ENCODE measurements at regions not wholly inside any gene's neighbourhood (a gene's known extent, or its start where the extent isn't known, plus 50 kb on each side); places are given as distances from the start of the nearest gene placed in this dataset.
A peak's percentile ranks its signal among the peaks of the same experiment; 100 is the strongest.
"Not testable (repeated sequence)": the region's sequence is repeated elsewhere in the genome, so short reads cannot be mapped to it uniquely, and the experiment has no call there.

DNA sequence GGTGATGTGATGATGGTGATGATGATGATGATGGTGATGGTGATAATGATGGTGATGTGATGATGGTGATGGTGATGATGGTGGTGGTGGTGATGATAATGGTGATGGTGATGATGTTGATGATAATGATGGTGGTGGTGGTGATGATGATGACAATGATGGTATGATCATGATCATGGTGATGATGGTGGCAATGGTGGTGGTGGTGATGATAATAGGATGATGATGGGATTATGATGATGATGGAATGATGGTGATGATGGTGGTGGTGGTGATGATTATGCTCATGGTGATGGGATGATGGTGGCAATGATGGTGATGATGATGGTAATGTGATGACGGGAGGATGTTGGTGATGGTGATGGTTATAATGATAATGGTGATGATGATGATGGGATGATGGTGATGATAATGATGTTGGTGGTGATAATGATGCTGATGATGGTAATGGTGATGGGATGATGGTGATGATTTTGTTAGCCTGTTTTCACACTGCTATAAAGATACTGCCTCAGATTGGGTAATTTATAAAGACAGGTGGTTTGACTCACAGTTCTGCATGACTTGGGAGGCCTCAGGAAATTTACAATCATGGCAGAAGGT lies 314.8 kb upstream of the SFSWAP start:
- DNase-seq (ENCODE audit: extremely low spot score): no peak
- ChIA-PET CTCF (no interaction called here), POLR2A (no interaction called here)
- TF ChIP-seq PKNOX1 (IDR thresholded peaks at IDR 0.05) (no peak), ZNF384 (IDR thresholded peaks at IDR 0.05) (no peak), NFRKB (IDR thresholded peaks at IDR 0.05) (no peak), ARNT (IDR thresholded peaks at IDR 0.05) (no peak), FOXM1 (IDR thresholded peaks at IDR 0.05; ENCODE audit: borderline replicate concordance) (no peak), HDGF (IDR thresholded peaks at IDR 0.05; ENCODE audit: borderline replicate concordance) (no peak), SUZ12 (IDR thresholded peaks at IDR 0.05) (no peak), BHLHE40 (IDR thresholded peaks at IDR 0.05; ENCODE audit: borderline replicate concordance) (no peak)

- no peak for TF ChIP-seq SP1 (IDR thresholded peaks at IDR 0.05)
- TF ChIP-seq LEF1 (IDR thresholded peaks at IDR 0.05; ENCODE audit: borderline replicate concordance): no peak
- TF ChIP-seq NFRKB (IDR thresholded peaks at IDR 0.05): no peak
- TF ChIP-seq FOXM1 (IDR thresholded peaks at IDR 0.05; ENCODE audit: borderline replicate concordance): no peak
- no peak for TF ChIP-seq L3MBTL2 (conservative IDR thresholded peaks at IDR 0.05)
- TF ChIP-seq ZNF384 (IDR thresholded peaks at IDR 0.05): no peak
- no peak for TF ChIP-seq ELF4 (IDR thresholded peaks at IDR 0.05)
- no peak for TF ChIP-seq HDGF (IDR thresholded peaks at IDR 0.05; ENCODE audit: borderline replicate concordance)
- no peak for TF ChIP-seq TARDBP (IDR thresholded peaks at IDR 0.05)
- no peak for TF ChIP-seq CTBP1 (IDR thresholded peaks at IDR 0.05; ENCODE audit: borderline replicate concordance)
- no peak for TF ChIP-seq FOXK2 (IDR thresholded peaks at IDR 0.05)
- no peak for TF ChIP-seq FOXA1 (IDR thresholded peaks at IDR 0.05)
- POLR2A ChIA-PET: no interaction called here
- CTCF ChIA-PET: no interaction called here
- DNase-seq (ENCODE audit: extremely low spot score): no peak
Measured at GRCh38 chr12:131397493-131398181, 313.3 kb upstream of the SFSWAP start.

DNA sequence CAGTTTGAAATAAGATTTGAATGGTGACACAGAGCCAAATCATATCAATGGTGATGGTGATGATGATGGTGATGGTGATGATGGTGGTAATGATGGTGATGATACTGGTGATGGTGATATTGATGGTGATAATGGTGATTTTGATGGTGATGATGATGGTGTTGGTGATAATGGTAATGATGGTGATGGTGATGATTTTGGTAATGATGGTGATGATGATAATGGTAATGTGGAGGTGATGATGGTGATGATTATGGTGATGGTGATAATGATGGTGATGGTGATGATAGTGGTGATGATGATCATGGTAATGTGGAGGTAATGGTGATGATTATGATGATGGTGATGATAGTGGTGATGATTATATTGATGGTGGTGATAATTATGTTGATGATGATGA lies 311.9 kb upstream of the SFSWAP start:
- POLR2A ChIA-PET: no interaction called here
- CTCF ChIA-PET: no interaction called here
- TF ChIP-seq FOXK2 (IDR thresholded peaks at IDR 0.05): no peak
- no peak for TF ChIP-seq SUZ12 (IDR thresholded peaks at IDR 0.05)
- 0 out of 2 replicates have a peak, but pooled peaks have one; percentile 32 for TF ChIP-seq CTBP1 (IDR thresholded peaks at IDR 0.05; ENCODE audit: borderline replicate concordance)
- no peak for TF ChIP-seq PKNOX1 (IDR thresholded peaks at IDR 0.05)
- DNase-seq (ENCODE audit: extremely low spot score): no peak

DNA sequence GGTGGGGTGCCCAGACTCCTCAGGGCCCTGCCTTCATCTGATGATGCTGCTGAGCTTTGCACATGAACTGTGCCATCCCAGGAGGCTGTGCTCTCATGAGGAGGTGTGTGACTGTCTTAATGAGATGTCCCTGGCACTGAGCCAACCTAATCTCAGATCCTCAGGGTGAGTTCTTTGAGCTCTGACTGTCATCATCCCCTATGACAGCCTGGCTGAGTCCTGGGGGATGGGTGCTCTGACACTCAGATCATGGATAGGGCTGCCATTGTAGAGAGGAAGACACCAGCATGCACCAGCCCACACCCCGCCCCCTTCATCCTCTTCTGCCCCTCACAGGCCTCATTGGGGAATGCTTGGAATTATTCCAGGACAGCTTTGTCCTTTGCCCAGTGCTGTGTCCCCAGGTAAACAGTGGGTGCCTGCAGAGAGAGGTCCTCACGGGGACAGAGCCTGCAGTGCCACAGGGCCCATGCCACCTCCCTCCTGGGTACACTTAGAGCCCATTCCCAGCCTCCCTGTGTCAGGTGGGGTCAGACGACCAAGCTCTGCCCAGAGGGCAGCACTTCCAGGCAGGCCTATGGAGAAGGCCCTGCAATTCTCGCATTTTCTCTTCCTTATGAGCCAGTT lies 310.1 kb upstream of the SFSWAP start:
- DNase-seq (ENCODE audit: extremely low spot score); CTCF ChIA-PET; POLR2A ChIA-PET: not testable (repeated sequence)

GRCh38 chr12:131401907-131402633 lies 308.8 kb upstream of the SFSWAP start:
- DNase-seq (ENCODE audit: extremely low spot score): not testable (repeated sequence)

DNA sequence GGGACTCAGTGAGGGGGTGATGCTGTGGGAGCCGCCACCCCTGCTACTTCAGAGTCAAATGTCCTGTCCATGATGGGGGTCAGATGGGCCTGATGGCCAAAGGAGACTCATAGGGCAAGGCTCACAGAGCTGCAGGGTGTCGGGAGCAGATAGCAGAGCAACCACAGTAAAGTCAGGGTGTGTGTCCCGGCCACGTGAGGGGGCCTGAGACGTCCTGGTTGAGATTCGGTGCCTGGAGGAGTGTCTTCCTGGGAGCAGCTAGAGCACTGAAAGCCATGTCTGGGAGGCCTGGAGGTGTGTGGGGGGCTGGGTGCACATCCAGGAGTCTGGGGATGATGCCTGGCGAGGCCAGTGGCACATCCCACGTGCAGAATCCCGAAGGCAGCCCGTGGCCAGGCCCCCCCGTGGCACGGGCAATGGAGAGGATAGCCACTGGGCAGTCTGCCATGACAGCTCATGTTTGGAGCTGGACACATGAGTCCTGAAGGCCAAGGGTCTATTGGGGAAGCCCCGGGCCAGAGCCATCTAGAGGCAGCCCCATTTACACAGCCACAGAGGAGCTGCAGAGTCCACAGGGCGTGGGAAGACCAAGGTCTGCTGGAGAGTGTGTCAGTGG lies 308.0 kb upstream of the SFSWAP start:
- CTCF ChIA-PET: no interaction called here
- POLR2A ChIA-PET: interaction anchor here (0.6 kb wide), 1 partner anchor 25 kb away, joined by 4 read pairs; no protein-coding TSS in a partner anchor
- no peak for TF ChIP-seq FOXA1 (IDR thresholded peaks at IDR 0.05)
- TF ChIP-seq ELF4 (IDR thresholded peaks at IDR 0.05): no peak
- TF ChIP-seq ZNF384 (IDR thresholded peaks at IDR 0.05): no peak
- DNase-seq (ENCODE audit: extremely low spot score): no peak

More at GRCh38 chr12:131401907-131402633, 308.8 kb upstream of the SFSWAP start:
- CTCF ChIA-PET, POLR2A ChIA-PET: not testable (repeated sequence)

- CTCF ChIA-PET: no interaction called here
- POLR2A ChIA-PET: interaction anchor here (0.6 kb wide), 1 partner anchor 24 kb away, joined by 4 read pairs; no protein-coding TSS in a partner anchor
- TF ChIP-seq NFRKB (IDR thresholded peaks at IDR 0.05) (no peak), FOXK2 (IDR thresholded peaks at IDR 0.05) (no peak), TARDBP (IDR thresholded peaks at IDR 0.05) (no peak), ZNF384 (IDR thresholded peaks at IDR 0.05) (no peak)
- no peak for DNase-seq (ENCODE audit: extremely low spot score)
Measured at GRCh38 chr12:131403676-131404075, 307.2 kb upstream of the SFSWAP start.
